ENCODE measurements at regions not wholly inside any gene's neighbourhood (a gene's known extent, or its start where the extent isn't known, plus 50 kb on each side); places are given as distances from the start of the nearest gene placed in this dataset.
"Not testable (repeated sequence)": the region's sequence is repeated elsewhere in the genome, so short reads cannot be mapped to it uniquely, and the experiment has no call there.

- peak; percentile 92 for DNase-seq (ENCODE audit: low spot score)
Measured at GRCh38 chr3:153221748-153222162, 59.7 kb downstream of the RAP2B start.

- not testable (repeated sequence) for DNase-seq (ENCODE audit: low spot score)
Measured at GRCh38 chr3:153226877-153227276, 64.9 kb downstream of the RAP2B start.

GRCh38 chr3:153230427-153230826, 68.4 kb downstream of the RAP2B start:
- DNase-seq (ENCODE audit: low spot score), result not testable (repeated sequence)

GRCh38 chr3:153231245-153231644, 69.2 kb downstream of the RAP2B start:
- not testable (repeated sequence) for DNase-seq (ENCODE audit: low spot score)

- DNase-seq (ENCODE audit: low spot score), result not testable (repeated sequence)
Measured at GRCh38 chr3:153232050-153232752, 70.2 kb downstream of the RAP2B start.

GRCh38 chr3:153232851-153233271, 70.8 kb downstream of the RAP2B start:
- peak; percentile 59 for DNase-seq (ENCODE audit: low spot score)

- no peak for DNase-seq (ENCODE audit: low spot score)
Measured at GRCh38 chr3:153233986-153234385, 72.0 kb downstream of the RAP2B start.

GRCh38 chr3:153242896-153243295, 80.9 kb downstream of the RAP2B start:
- no peak for DNase-seq (ENCODE audit: low spot score)

- DNase-seq (ENCODE audit: low spot score), result no peak
Measured at GRCh38 chr3:153244961-153245360, 82.9 kb downstream of the RAP2B start.

- DNase-seq (ENCODE audit: low spot score), result no peak
Measured at GRCh38 chr3:153245661-153246060, 83.6 kb downstream of the RAP2B start.

- DNase-seq (ENCODE audit: low spot score), result no peak
Measured at GRCh38 chr3:153246331-153246730, 84.3 kb downstream of the RAP2B start.

- DNase-seq (ENCODE audit: low spot score), result peak; percentile 70
Measured at GRCh38 chr3:153246806-153247205, 84.8 kb downstream of the RAP2B start.

GRCh38 chr3:153247331-153248330, 85.6 kb downstream of the RAP2B start:
- DNase-seq (ENCODE audit: low spot score), result no peak

GRCh38 chr3:153248835-153249234, 86.8 kb downstream of the RAP2B start:
- DNase-seq (ENCODE audit: low spot score), result not testable (repeated sequence)

GRCh38 chr3:153249906-153250305, 87.9 kb downstream of the RAP2B start:
- DNase-seq (ENCODE audit: low spot score), result no peak

- DNase-seq (ENCODE audit: low spot score), result no peak
Measured at GRCh38 chr3:153250446-153250845, 88.4 kb downstream of the RAP2B start.

GRCh38 chr3:153252963-153253362, 90.9 kb downstream of the RAP2B start:
- DNase-seq (ENCODE audit: low spot score), result no peak

GRCh38 chr3:153254361-153254760, 92.3 kb downstream of the RAP2B start:
- DNase-seq (ENCODE audit: low spot score), result no peak

GRCh38 chr3:153257673-153258351, 95.8 kb downstream of the RAP2B start:
- no peak for DNase-seq (ENCODE audit: low spot score)

- DNase-seq (ENCODE audit: low spot score), result no peak
Measured at GRCh38 chr3:153259956-153260355, 97.9 kb downstream of the RAP2B start.

- DNase-seq (ENCODE audit: low spot score), result no peak
Measured at GRCh38 chr3:153260681-153261080, 98.7 kb downstream of the RAP2B start.

GRCh38 chr3:153266619-153267018, 104.6 kb downstream of the RAP2B start:
- no peak for DNase-seq (ENCODE audit: low spot score)
